ENCODE measurements at regions not wholly inside any gene's neighbourhood (a gene's known extent, or its start where the extent isn't known, plus 50 kb on each side); places are given as distances from the start of the nearest gene placed in this dataset.

GRCh38 chr20:11195899-11196558 is 522.2 kb upstream of the JAG1 start:
- no peaks in the 10 kb centered on the region for H3K27me3 ChIP-seq (ENCODE audit: control insufficient read depth in 1 of 2, insufficient read depth in 2 of 2, low read length in 2 of 2)
- H3K36me3 ChIP-seq (ENCODE audit: insufficient read depth, low read length), result no peaks in the 10 kb centered on the region
- no peaks in the 10 kb centered on the region for H3K4me1 ChIP-seq (ENCODE audit: insufficient read depth, low read length)
- no peak overlapping the region for H3K27ac ChIP-seq (ENCODE audit: low read depth in 1 of 2, low read length in 2 of 2)
- no peak overlapping the region for H3K4me3 ChIP-seq (ENCODE audit: low read length)
- Mint-ChIP-seq H3K4me3 (no peak overlapping the region), H3K9me3 (no peaks in the 10 kb centered on the region), H3K36me3 (ENCODE audit: low read depth) (no peaks in the 10 kb centered on the region), H3K27ac (no peak overlapping the region), H3K27me3 (no peaks in the 10 kb centered on the region), H3K4me1 (ENCODE audit: low read depth) (no peaks in the 10 kb centered on the region)
- ATAC-seq (ENCODE audit: poor library complexity) (no peak), DNase-seq (no peak)
- peaks cover 0 to 3% of the 10 kb centered on the region in 2 experiments for H3K9me3 ChIP-seq (ENCODE audit: control insufficient read depth in 1 of 2, insufficient read depth in 1 of 2, low read length in 2 of 2)
- ChIA-PET CTCF (no interaction called here), POLR2A (no interaction called here)
- no peak for TF ChIP-seq CTCF (IDR thresholded peaks at IDR 0.05)
- intact Hi-C loops (cut with DNase I, micrococcal nuclease), result no loop called here

- ChIA-PET POLR2A (no interaction called here), CTCF (no interaction called here)
- H3K36me3 ChIP-seq (ENCODE audit: insufficient read depth, low read length), result no peaks in the 10 kb centered on the region
- no peak overlapping the region for H3K4me3 ChIP-seq (ENCODE audit: low read length)
- no peak overlapping the region for H3K4me3 Mint-ChIP-seq
- no peaks in the 10 kb centered on the region for H3K9me3 Mint-ChIP-seq
- H3K9me3 ChIP-seq (ENCODE audit: control insufficient read depth in 1 of 2, insufficient read depth in 1 of 2, low read length in 2 of 2), result peaks cover 0 to 3% of the 10 kb centered on the region in 2 experiments
- intact Hi-C loops (cut with DNase I, micrococcal nuclease), result no loop called here
- H3K27ac ChIP-seq (ENCODE audit: low read depth in 1 of 2, low read length in 2 of 2), result no peak overlapping the region
- no peak for DNase-seq
- H3K4me1 ChIP-seq (ENCODE audit: insufficient read depth, low read length), result no peaks in the 10 kb centered on the region
- no peaks in the 10 kb centered on the region for H3K27me3 ChIP-seq (ENCODE audit: control insufficient read depth in 1 of 2, insufficient read depth in 2 of 2, low read length in 2 of 2)
- ATAC-seq (ENCODE audit: poor library complexity), result no peak
- H3K27ac Mint-ChIP-seq, result no peak overlapping the region
- TF ChIP-seq CTCF (IDR thresholded peaks at IDR 0.05), result no peak
- H3K4me1 Mint-ChIP-seq (ENCODE audit: low read depth), result no peaks in the 10 kb centered on the region
- no peaks in the 10 kb centered on the region for H3K27me3 Mint-ChIP-seq
- H3K36me3 Mint-ChIP-seq (ENCODE audit: low read depth), result no peaks in the 10 kb centered on the region
These were observed 524.1 kb upstream of the JAG1 start for GRCh38 chr20:11197851-11198250.

GRCh38 chr20:11200423-11200822 is 526.6 kb upstream of the JAG1 start:
- no peak for TF ChIP-seq CTCF (IDR thresholded peaks at IDR 0.05)
- no peak overlapping the region for H3K27ac Mint-ChIP-seq
- Histone ChIP-seq H3K9me3 (ENCODE audit: control insufficient read depth in 1 of 2, insufficient read depth in 1 of 2, low read length in 2 of 2) (no peaks in the 10 kb centered on the region), H3K4me3 (ENCODE audit: low read length) (no peak overlapping the region), H3K27ac (ENCODE audit: low read depth in 1 of 2, low read length in 2 of 2) (no peak overlapping the region), H3K27me3 (ENCODE audit: control insufficient read depth in 1 of 2, insufficient read depth in 2 of 2, low read length in 2 of 2) (no peaks in the 10 kb centered on the region), H3K36me3 (ENCODE audit: insufficient read depth, low read length) (no peaks in the 10 kb centered on the region), H3K4me1 (ENCODE audit: insufficient read depth, low read length) (no peaks in the 10 kb centered on the region)
- ChIA-PET POLR2A (no interaction called here), CTCF (interaction anchor here (0.5 kb wide), 1 partner anchor 192 kb away, joined by 3 read pairs; no protein-coding TSS in a partner anchor)
- H3K36me3 Mint-ChIP-seq (ENCODE audit: low read depth), result no peaks in the 10 kb centered on the region
- H3K4me1 Mint-ChIP-seq (ENCODE audit: low read depth), result peaks cover 4% of the 10 kb centered on the region
- DNase-seq, result no peak
- no peaks in the 10 kb centered on the region for H3K9me3 Mint-ChIP-seq
- no peak for ATAC-seq (ENCODE audit: poor library complexity)
- H3K27me3 Mint-ChIP-seq, result no peaks in the 10 kb centered on the region
- no peak overlapping the region for H3K4me3 Mint-ChIP-seq
- intact Hi-C loops (cut with DNase I, micrococcal nuclease), result loop anchor here in 1 of 2 experiments (10.0 kb wide), 1 partner anchor 726 kb away; no protein-coding TSS in a partner anchor

Data from CD4-positive, alpha-beta T cell (primary cell).